GDM1 (cell line): ENCODE measurements at regions not wholly inside any gene's neighbourhood (a gene's known extent, or its start where the extent isn't known, plus 50 kb on each side); places are given as distances from the start of the nearest gene placed in this dataset.

Source experiments
- DNase-seq: peaks from one replicate; lab custom pipeline; 2025; lab: John Stamatoyannopoulos, UW

- no peak for DNase-seq
Measured at GRCh38 chr1:208903251-208903905, 659.2 kb upstream of the PLXNA2 start.

- DNase-seq, result no peak
Measured at GRCh38 chr1:208907790-208908189, 663.6 kb upstream of the PLXNA2 start.

DNA sequence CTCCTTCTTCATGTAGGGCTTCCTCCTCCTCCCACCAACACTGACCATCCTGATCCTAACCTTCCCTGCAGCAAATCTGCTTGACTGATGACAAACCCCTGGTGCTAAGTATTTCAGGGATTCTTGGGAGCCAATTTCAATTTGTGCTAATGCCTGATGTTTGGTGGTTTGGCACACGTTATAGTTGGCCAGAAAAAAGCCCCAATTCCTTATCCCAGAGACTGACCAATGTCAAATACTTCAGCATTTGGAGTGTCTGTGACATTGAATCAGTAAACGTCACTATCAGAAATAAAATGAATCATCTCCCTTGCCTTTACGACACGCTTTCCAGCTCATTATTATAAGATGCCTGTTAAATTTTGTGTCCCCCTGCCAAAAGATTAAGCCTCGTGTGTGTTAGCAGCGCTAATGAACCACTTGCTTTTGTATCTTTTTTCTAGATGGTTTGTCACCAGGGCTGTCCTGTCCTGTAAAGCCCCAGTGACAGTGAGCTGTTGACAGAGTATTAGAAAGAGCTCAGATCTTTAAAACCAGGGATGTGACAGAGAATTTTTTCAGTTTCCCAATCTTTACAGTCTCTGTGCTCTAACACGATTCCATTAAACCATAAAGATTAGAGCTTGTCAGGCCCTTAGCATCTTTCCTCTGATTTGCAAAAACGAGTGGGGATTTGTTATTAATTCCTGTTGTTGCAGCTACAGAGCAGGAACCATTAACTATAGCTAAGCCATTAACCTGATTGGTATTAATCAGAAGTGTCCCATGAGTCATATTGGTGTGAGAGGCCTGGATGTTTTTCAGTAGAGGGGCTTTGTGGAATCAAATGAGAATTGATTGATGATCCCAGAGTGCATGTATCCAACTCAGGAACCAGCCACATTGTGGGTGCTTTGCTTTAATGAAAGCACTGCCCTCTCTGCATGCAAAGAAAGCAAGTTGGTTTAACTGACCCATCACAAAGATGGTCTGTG lies 665.1 kb upstream of the PLXNA2 start:
- no peak for DNase-seq

- DNase-seq, result no peak
Measured at GRCh38 chr1:208910161-208910560, 666.0 kb upstream of the PLXNA2 start.

GRCh38 chr1:208917281-208917680 lies 666.2 kb upstream of the CAMK1G start:
- no peak for DNase-seq

- DNase-seq, result no peak
Measured at GRCh38 chr1:208917723-208918122, 665.8 kb upstream of the CAMK1G start.

- no peak for DNase-seq
Measured at GRCh38 chr1:208918160-208918559, 665.4 kb upstream of the CAMK1G start.

GRCh38 chr1:208919371-208919770 lies 664.1 kb upstream of the CAMK1G start:
- DNase-seq, result no peak

DNA sequence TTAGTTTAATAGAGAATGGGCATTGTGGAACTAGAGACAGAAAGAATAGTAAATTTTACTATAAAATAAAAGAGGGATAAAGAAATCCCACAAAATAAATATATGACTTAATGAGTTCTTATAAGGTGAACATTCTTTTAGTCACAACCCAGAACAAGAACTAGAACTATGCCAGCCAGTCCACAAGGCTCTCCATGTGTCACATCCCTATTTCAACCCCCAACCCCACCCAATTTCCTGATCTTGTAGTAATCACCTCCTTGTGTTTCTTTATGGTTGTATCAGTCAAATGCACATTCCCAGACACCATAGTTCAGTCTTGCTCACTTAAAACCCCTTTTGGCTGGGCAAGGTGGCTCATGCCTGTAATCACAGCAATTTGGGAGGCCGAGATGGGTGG lies 662.3 kb upstream of the CAMK1G start:
- no peak for DNase-seq

- DNase-seq, result no peak
Measured at GRCh38 chr1:208923456-208923855, 660.1 kb upstream of the CAMK1G start.

DNA sequence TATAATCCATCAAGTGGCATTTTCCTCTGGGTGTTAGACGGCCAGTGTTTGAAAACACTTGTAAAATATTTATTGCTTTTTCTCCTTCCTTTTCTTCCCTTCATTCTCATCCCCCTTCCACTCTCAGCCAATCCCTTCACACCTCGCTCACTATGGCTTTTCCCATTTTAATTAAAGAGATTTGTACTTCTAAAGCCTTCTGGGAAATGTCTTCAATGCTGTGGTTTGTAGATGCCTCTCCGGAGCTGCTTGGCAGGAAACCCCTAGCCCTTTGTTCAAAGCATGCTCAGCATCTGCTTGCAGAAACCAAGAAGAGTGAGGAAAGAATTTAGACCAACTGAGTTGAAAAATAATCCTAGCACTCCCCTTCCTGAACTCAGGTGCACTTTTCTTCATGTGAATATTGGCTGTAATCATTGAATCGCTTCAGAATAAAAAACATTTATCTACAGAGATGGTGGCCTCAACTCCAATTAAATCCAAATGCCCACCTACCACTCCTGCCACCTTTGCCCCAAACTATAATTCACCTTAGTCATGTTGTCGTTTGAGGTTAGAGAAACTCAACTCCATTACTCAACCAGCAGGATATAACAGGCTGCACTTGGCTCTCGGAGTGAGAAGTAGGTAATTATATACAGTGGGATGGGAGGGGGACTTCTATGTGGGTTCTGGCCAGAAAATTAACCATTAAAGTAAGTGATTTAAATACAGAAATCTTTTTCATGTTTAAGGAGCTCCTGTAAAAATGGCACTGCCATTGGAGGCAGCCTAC lies 659.4 kb upstream of the CAMK1G start:
- DNase-seq, result no peak

GRCh38 chr1:208924928-208925327 lies 658.6 kb upstream of the CAMK1G start:
- DNase-seq, result no peak

- no peak for DNase-seq
Measured at GRCh38 chr1:208928349-208929010, 655.0 kb upstream of the CAMK1G start.

DNA sequence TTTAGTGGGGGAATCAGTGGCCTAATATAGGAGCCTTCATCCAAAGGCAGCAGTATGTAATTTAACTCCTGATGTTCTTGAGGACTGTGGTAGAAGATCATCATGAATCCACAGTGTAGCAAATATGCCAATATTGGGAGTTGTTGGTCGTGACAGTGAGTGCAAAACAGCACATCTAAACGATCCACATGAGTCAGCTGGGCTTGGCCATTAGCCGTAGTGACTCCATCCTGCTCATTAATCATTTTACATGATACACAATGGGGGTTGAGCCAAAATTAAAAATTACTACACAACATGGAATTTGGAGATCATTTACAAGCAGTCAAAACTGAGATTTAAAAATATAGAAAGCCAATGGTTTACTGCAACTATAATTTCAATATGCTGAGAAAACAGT lies 653.9 kb upstream of the CAMK1G start:
- DNase-seq, result no peak

DNA sequence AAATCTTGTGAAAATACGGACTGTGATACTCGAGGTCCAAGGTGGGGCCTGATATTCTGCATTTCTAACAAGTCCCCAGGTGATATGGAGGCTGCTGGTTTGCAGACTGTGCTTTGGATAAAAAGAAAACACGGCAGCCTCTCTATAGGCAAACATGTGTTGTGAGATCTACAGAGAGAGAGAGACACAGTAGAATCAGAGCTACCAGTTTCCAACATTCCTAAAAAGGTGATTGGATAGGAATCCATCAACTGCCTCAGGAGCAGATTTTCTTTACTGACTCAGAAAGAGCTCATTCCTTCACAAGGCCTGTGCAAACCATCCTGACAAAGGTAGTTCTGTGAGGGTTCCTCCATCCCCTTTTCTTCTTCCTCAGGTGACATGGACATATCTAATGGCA lies 651.6 kb upstream of the CAMK1G start:
- no peak for DNase-seq

GRCh38 chr1:208933984-208934525 lies 649.5 kb upstream of the CAMK1G start:
- no peak for DNase-seq

- no peak for DNase-seq
Measured at GRCh38 chr1:208934933-208935332, 648.6 kb upstream of the CAMK1G start.

DNA sequence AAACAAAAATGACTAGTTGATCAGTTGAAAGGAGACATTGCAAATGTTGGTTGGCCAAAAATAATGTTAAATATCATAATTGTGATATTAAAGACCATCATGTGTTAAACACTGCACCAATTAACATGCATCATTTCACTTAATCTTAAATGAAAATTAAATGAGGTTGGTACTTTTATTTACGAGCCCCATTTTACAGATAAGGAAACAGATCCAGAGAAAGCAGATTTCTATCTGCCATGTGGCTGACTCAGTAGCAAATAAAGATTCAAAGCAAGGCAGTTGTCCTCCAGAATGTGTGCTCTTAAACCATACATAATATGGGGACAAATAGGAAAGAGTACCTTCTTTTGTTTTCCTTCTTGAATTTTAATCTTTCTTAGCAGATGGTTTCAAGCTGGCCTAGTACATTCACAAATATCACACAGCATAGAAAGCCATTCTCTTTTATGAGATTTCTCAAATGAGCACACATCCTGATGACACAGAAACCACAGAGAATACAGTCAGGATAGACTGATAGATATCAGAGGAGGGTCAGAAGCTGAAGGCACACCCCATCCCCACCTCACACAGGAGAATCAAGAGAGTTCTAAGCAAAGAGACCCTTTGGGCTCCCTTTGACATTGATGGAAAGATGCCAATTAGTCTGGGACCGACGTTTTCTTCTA lies 647.9 kb upstream of the CAMK1G start:
- DNase-seq, result no peak

DNA sequence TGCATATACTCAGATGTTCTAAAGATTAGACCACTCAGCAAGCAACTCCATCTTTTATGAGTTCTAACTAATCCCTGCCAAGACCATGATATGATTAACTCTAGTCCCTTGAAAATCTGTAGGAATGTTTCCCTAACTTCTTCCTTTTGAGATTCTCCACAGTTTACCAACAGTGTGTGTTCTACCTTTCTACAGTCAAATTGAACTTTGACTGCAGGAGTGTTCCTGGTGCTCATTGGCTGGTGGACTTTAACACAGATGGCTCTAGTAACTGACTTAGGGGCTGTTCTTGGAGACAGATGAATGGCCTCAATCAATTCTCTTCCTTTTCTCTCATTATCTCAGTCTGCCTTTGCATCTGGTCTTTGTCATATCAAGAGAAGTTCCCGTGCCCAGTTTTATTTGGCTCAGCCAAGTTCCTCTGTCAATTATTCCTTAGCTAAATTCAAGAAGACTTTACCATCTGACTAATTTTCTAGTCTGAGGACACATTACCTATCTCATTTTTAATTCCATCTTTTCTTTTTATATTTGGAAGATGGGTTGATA lies 643.9 kb upstream of the CAMK1G start:
- DNase-seq, result no peak

- no peak for DNase-seq
Measured at GRCh38 chr1:208942394-208943130, 641.0 kb upstream of the CAMK1G start.
